ENCODE measurements at regions not wholly inside any gene's neighbourhood (a gene's known extent, or its start where the extent isn't known, plus 50 kb on each side); places are given as distances from the start of the nearest gene placed in this dataset.

DNA sequence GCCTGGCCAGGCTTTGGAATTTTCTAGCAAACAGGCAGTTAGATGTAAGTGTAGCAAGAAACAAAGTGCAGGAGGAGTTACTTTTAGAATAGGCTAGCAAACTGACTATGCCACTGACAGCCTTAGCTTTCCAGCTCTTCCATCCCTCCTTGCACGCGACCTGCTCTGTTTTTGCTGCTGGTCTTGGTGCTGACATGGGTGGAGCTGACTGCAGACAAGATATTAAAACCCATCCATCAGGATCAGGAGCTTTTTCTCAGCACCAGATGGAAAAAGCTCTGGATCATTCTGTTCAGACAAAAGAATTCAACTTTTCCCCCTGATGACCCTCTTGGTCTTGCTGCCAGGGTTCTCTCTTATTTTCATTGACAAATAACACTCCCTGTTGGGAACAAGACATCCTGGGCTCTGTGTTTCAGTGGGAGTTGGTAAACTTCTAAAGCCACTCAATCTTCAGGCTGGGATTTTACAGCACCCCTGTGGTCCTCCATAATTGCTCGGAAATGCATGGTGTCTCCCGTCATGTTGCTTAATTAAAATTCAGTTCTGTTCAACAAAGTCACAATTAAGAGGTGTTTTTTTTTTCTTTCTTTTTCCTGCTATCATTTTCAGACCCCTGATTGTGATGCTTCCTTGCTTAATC lies 240.0 kb upstream of the LARGE1 start:
- DNase-seq, result no peak

DNA sequence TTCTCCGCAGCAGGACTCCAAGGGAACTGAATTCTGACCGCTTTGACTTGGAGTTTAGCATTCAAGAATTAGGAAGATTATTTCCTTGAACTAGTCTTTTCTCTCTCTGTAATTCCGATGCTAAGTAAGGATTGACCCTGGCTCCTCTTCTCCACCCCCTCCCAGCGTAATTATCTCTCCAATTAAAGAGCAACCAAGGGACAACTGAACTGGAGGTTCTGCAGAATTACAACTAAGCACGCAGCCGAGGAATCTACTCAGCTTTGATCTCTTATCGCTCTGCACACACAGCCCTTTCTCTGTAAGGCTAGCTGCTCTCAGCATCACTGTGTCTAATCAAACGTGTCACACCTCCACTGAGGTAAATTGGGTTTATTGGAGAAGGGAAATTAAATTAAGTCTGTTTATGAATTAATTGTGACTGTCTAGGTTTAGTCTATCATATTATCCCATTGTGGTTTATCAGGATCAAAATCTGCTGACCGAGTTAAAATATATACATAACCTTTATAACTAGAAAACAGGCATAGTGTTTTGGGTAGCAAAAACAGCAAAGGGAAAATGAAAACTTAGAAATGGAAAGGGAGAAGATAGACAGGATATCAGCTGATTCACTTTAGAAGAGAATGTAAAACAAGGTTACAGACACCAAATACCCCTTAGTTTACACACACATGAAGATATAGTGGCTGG lies 241.3 kb upstream of the LARGE1 start:
- DNase-seq, result no peak

DNA sequence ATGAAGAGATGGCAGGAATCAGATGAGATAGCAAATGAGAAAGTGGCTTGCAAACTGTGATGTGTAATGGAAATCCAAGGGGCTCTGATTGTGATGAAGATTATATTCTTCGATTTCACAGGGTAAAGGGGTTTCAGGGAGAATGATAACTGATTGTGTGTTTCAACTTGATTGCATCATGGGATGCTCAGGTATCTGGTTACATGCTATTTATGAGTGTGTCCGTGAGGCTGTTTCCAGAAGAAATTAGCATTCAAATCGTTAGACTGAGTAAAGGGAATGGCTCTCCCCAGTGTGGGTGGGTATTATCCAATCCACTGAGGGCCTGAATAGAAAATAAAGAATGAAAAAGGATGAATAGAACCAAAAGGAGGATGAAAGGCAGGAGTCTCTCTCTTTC lies 278.7 kb upstream of the LARGE1 start:
- no peak for DNase-seq

DNA sequence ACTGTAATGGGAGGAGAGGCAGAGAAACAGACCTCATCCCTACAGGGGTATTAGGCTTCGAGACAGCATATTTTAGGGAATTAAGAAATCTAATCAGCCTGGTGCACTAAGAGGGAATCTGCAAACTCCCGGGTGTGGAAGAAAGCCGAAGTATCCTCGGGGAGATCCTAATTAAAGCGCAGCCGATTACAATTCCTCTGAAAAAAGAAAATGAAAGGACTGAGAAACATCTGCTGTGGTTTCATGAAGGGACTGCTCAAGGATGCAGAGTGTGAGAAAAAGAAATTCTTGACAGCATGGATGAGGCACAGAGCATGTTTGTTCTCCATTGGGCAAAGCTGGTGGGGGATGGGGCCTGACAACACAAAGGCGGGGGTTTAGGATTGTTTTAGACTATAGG lies 290.0 kb upstream of the LARGE1 start:
- no peak for DNase-seq

DNA sequence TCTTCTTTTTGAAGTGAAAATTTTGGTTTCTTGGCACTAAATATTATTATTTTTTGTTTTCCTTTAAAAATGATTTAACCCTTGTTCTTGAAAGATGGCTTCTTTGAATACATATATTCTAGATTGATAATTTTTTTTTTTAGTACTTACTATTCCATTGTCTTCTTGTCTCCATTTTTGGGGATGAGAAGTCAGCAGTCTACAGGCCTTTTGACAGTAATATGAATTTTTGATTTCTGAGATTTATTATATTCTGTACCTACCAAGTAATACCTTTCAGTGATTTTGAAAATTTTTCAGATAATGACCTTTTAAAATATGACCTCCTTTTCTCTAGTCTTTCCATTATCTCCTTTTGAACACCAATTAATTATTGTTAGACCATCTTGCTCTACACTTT lies 294.1 kb upstream of the LARGE1 start:
- no peak for DNase-seq

DNA sequence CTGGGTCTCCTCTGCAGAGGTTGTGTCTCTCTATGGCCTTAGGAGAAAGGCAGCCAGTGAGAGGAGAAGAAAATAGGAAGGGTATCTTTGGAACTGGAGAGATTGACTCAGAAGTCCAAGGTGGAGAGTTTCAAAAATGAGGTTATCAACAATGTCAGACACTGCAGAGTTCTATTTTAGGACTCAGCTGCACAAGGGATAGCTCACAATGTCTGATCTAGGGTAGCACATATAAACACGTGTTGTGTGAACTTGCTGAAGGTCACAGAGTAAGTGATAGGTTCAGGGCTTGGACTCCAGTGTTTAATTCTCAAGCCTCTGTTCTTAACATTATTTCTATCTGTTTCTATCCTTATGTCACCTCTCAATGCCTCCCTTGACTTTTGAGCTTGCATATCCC lies 305.0 kb upstream of the LARGE1 start:
- DNase-seq, result no peak

DNA sequence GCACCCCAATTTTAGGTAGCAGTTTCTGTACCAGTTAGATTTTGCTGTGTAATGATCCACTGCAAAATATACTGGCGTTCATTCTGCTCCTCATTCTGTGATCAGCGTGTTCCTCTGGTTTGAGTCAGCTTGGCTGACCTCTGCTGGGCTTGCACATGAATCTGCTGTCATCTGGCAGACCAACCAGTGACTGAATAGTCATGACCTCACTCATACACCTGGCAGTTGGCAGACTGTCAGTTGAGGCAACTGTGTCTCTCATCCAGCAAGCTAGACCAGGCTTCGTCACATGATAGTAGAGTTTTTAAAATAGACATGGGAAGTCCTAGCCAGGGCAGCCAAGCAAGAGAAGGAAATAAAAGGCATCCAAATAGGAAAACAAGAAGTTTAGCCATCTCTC lies 316.3 kb upstream of the LARGE1 start:
- DNase-seq, result peak in 1 of 2 experiments; percentile 9

DNA sequence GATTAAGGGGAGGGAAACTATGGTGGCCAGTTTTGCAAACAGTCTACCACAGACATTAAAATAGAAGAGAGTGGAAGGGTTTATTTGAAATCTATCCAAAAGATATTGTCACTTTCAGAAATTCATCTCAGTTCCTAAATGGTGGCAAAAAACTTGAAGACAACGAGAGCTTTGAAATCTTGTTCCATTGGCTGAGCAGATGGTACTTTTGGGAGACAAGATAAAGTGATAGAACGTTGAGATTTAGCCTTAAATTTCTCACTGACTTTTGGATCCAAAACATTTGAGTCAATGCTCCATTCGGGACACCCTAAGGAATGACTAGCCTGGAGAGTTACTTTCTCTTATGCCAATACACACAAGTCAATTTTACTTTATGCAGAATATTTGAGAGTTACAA lies 319.1 kb upstream of the LARGE1 start:
- no peak for DNase-seq

DNA sequence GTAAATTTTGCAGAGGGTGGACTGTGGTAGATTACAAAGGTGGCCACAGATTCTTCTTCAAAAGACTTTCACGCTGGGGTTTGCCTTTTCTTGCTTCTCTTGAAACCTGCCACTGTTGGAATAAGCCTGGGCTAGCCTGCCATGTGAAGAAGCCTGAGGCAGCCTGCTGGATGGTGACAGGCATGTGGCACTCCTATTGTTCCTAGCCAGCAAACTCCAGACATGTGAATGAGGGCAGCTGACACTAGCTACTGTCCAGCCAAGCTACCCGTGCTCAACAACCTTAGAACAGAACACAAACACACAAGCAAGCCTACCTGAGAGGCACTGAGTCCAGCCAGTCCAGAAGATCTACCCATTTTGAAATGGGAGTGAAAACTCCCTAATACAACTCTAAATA lies 322.7 kb upstream of the LARGE1 start:
- no peak for DNase-seq

DNA sequence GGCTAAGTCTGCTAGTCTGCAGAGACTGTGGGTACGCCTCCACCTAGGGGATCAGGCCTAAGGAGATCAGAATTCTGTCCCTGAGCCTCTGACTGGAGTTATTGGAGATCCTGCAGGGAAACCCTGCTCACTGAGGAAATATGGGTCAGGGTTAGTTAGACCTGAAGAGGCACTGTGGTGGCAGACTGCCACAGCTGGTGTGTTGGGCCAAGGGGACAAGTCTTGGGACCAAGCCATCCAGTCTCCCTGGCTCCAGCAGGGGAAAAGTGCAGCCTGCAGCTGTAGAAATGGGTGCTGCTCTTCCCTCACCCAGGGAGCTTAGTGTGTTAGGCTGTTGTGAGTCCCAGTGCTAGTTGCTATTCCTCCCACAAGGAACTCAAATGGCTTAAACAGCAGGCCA lies 334.8 kb upstream of the LARGE1 start:
- DNase-seq, result no peak

DNA sequence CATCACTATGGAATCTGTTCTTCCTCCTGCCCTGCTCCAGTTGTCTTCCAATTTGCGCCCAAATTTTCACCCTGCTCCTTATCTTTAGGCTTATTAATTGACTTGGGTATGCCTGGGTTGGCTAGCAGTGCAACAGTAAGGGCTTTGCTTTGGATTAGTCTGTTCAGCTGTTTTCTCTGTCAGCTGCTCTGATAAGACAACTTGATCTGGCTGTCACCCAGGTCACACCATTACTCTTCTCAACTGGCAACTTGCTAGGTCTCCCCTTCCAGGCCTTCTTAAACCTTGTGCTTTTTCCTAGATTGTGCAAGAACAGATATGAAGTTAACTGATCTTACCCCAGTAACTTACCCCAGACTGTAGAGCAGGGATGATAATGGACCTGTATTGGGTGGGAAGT lies 357.8 kb upstream of the LARGE1 start:
- no peak for DNase-seq

DNA sequence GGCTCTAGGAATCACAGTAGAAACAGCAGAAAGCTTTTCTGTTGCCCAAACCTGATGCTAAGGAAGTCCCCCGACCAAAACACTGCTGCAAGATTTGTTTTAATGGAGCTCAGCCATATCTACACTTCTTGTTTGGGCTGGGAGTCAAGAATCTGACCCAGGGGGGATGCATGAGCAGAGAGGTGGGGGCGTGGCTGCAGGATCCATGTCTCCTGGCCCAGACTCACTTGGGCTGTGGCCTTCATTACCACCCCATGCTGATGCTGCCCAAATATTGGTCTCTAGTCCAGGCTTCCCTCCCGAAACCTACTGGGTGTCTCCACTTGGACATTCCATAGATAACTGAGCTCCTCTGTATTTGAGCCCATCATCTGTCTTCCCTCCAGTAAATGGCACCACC lies 361.5 kb upstream of the LARGE1 start:
- no peak for DNase-seq

DNA sequence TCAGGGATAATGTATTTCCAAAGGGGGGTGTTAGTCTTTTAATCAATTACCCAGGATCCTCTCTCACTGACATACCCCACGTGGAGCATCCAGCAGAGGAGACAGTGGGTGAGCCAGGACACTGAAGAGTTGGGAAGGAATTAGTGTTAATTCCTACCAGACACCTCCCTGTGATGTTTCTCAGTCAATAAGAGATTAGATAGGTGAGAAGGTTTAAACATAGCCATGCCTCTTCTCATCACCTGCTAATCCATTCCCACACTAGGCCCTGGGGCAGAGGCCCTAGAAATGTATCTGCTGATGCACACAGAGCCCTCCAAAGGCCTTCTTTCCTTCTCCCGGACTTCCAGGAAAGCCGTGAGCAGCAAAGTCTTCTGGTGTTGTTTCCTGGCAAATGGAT lies 363.6 kb upstream of the LARGE1 start:
- DNase-seq, result no peak

DNA sequence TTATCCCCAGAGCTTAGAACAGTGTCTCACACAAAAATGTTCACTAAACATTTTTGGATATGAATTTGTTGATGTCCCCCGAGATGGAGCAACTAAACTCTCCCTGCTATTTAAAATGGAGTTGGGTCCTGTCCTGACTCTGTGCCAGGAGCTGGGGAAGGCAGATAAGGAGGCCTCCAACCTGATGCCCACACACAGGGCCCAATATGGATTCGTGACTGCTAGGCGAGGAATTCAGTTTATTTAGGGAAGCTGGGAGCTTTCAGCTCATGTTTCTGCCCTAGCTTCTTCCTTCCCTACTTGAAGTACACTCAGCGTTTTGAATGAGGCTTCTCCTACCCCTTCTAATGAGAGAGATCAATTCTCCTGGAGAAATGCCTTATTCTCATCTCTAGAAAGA lies 373.0 kb upstream of the LARGE1 start:
- no peak for DNase-seq

DNA sequence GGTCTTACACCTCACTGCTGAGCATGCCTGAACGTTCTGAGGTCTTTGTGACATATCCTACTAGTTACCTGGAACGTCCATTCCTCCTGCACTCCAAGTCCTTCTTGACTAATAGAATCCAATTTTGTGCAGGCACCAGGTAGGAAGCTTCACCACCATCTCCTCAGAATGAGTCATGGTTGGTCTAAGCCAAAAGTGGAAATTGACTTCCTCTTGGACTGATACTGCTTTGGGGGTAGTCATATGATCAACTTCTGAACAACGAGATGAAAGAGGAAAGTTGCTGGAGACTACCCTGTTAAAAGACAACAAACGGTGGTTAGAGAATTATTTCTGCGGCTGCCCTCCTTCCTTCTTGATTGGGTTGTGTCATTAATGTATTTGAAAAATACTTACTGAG lies 374.2 kb upstream of the LARGE1 start:
- DNase-seq, result no peak

DNA sequence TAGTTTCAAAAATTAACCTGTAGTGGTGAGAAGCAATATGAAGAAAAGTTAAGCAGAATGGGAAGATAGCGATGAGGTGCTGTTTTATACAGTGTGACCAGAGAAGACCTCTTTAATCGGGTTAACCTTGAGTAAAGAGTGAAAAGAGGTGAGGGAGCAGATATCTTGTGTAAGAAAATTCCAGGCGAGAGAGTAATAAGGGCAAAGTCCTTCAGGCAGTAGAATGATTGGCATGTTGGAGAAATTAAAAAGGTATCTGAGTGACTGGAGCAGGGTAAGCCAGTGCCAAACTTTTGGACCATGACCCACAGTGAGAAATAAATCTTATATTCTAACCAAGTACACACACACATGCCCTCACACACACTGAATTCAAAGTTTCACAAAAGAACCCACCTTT lies 374.7 kb upstream of the LARGE1 start:
- no peak for DNase-seq

DNA sequence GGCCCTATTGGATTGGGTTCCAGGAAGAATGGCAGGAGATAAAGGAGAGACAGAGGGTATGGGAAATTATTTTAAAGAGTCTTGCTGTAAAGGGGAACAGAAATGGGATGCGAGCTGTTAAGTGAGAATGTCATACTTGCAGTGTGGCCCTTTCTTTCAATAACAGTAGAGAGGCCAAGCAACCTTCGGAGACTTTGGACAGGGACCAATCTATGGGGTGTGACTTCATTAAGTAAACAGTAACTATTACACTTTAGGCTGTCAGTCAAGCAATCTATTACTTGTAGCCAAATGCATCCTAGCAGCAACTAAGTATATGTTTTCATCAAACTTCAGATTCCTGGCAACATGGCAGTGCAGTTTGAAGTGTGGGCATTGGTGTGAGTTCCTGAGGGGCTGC lies 376.2 kb upstream of the LARGE1 start:
- DNase-seq, result no peak

DNA sequence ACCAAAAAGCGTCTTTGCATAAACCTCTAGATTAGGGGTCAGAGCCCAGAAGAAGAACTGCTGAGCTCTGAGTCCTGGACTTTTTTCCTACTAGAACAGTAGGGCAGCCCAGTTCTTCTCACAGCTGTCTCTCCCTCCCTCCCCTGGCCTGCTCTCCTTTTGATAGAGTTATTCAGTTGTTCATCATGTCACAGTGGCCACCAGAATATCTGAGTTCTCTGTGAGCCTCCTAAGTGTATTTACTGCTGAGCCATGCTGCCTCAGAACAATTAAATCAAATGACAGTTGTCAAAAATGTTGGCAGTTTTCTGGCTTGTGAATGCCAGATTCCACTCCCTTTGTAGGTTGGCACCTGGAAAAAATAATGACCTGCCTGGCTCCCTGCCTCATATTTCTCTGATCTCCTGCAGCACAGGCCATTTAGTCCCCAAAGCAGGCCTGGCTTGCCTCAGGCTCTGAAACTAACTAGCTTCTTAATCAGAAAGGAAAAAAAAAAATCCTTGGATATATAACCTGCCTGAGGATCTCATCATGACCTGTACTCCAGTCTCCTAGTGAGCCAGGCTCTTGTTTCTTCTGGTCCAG lies 377.4 kb upstream of the LARGE1 start:
- no peak for DNase-seq

DNA sequence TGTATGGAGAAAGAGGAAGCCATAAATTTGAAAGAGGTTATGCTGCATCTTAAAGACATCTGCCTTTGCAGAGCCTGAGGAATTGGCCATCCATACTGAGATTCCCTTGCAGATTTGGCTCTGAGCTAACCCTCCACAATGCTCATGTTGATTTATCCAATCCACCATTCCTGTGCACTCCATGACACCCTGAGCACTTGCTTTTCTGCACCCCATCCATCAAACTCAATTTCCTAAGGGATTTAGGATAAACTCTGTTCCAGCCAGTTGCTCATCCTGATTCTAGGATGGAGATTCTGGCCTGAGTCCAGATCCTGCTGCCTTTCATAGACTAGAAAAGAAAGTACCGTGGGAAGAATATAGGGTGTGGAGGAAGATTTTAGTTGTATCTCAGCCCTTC lies 379.2 kb upstream of the LARGE1 start:
- DNase-seq, result no peak

DNA sequence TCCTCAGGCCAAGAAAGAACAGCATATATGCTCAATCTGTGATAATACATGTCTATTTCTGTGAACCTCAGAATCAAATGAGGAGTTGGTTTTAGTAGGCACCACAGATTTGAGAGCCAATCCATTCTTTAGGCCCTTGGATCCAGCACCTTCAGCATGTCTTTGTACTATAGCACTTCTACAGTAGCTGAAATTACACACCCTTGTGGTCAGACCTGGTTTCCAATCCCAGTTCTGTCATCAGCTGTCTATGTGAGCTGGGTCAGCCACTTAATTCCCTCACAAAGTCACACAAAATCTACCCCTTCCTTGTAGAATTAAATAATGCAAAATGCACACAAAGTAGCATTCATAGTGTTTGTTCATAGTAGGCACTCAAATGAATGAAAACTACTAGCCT lies 381.3 kb upstream of the LARGE1 start:
- DNase-seq, result no peak

DNA sequence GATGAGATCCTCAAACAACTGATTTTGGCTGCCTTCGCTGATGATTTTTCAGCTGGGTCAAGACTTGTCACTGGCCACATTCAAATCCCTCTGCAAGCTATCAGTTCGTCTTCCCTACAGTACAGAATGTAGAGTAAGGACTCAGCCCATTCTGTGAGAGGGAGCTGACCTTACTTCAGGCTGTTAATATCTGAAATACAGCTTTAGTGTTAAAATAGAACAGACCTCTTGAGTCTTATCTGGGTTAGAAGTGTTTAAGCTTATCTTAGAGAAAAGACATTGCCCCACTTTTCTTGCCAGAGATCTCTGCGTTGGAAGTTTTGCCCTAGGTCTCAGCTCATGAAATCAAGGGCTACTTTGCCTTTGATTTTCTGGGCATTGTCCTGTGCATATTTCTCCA lies 383.4 kb upstream of the LARGE1 start:
- DNase-seq, result no peak

DNA sequence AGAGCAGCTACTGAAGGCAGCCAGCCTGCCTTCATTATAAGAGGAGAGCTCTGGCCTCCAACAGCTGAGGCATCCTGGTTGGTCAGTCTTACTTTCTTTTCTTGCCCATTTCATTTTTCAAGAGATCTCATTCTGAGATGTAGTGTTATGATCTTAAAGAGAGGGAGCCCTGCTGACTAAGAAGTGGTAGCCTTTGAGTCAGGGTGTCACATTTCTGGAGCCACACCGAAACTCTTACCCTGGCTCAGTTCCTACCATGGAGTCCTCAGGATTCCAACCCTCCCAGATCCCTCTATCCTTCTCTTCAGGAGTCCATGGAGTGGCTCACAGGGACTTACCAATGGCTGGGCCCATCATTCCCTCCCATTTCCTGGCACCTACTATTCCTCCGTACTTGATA lies 386.1 kb upstream of the LARGE1 start:
- no peak for DNase-seq

DNA sequence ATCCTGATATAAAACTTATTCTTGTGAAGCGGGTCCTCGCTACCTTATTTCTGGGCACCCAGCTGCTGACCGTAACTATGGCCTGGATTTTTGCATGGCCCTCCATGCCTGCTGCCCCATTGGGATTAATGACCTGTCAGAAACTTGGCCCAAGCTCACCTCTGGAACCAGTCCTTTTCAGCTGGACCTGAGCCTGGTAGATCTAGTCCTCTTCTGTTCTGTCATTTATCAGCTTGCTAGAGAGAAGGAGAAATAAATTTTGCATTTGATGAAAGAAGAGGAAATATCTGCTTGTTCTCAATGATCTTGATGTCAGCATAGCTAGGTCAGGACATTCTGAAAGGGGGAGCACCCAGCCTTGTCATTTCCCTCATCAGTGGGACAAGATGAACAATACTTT lies 387.8 kb upstream of the LARGE1 start:
- DNase-seq, result no peak

DNA sequence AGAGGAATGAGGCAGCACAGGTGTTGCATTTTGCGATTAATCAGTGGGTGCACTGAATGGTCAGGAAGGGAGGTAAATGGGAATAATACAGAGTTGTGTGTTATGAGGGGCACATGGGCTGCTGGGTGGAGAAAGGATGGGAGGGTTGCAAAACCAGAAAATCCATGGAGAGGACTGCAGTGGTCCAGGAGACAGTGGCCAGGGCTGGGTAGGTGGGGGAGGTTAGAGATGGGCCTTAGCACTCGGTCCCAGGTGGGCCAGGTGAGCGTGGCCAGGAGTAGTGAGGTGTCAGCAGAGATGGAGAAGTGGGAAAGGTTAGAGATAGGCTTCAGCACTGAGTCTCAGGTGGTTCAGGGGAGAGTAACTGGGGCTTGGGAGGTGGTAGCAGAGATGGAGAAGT lies 399.1 kb upstream of the LARGE1 start:
- no peak for DNase-seq

DNA sequence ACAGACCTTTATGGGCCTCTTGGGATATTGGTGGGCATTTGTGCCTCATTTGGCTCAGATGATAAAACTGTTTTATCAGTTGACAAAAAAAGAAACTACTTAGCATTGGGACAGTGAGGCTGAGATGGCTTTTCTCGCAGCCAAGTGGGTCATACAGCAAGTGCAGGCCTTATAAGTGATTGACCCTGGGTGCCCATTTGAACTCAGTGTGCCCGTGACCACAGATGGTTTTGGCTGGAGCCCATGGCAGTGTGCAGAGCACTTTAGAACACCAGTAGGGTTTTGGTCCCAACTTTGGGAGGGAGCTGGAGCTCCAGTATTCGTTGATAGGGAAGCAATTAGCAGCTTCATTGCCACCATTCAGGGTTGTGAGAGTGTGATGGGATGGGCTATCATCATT lies 404.5 kb upstream of the LARGE1 start:
- no peak for DNase-seq
